Testis (tissue), 2 donors: ENCODE measurements at regions not wholly inside any gene's neighbourhood (a gene's known extent, or its start where the extent isn't known, plus 50 kb on each side); places are given as distances from the start of the nearest gene placed in this dataset.

Experiments
- DNase-seq: peaks from one replicate; pipeline ENCODE4 v3.0.0-alpha.2; 2019
- H3K27ac ChIP-seq, 2 donors: fragments of 200-600 bp; sonication (generic); one replicate each; pipeline ENCODE4 v1.5.1; 2019
- H3K27me3 ChIP-seq: fragments of 200-600 bp; sonication (generic); one replicate; pipeline ENCODE4 v1.5.1; 2019
- H3K36me3 ChIP-seq: fragments of 200-600 bp; sonication (generic); one replicate; pipeline ENCODE4 v1.5.1; 2017; ENCODE audit warnings: low read depth; ENCODE audit errors: missing control alignments
- H3K4me1 ChIP-seq: fragments of 200-600 bp; sonication (generic); one replicate; pipeline ENCODE4 v1.5.1; 2019
- H3K4me3 ChIP-seq, 2 donors: fragments of 200-600 bp; sonication (generic); one replicate each; pipeline ENCODE4 v1.5.1; 2017 to 2019
- H3K9me3 ChIP-seq: fragments of 200-600 bp; sonication (generic); one replicate; pipeline ENCODE4 v1.5.1; 2017
- CTCF ChIP-seq, 3 experiments: fragments of 450-650 bp in 2 of 3; fragments of 200-600 bp in 1 of 3; sonication (generic) in 1 of 3; IDR thresholded peaks; one replicate each; pipeline ENCODE4 v1.5.1; 2016 to 2019; ENCODE audit warnings: antibody characterized with exemption in 3 of 3, mild to moderate bottlenecking in 2 of 3, moderate library complexity in 1 of 3
- POLR2A ChIP-seq: fragments of 450-650 bp; IDR thresholded peaks from one replicate; pipeline ENCODE4 v1.6.1; 2017; ENCODE audit warnings: antibody characterized with exemption, mild to moderate bottlenecking, moderate library complexity
- WGBS, 2 donors: methylation state at CpG; one replicate each; pipeline ENCODE4 v1.1.5; 2018; 5-methylcytosine and 5-hydroxymethylcytosine counted together
- intact Hi-C: fragments of 100-400 bp; cut with DNase I; formaldehyde crosslinking; loops from one replicate; pipeline ENCODE4 v1.15.1; 2023; ENCODE audit warnings: low total_unique reads

GRCh38 chr18:66729442-66730239 is 125.8 kb upstream of the CDH19 start:
- Histone ChIP-seq H3K36me3 (no peaks in the 10 kb centered on the region), H3K4me3 (no peak overlapping the region), H3K27ac (peak overlapping the region; percentile 53 to 72), H3K9me3 (no peaks in the 10 kb centered on the region), H3K4me1 (peaks cover 19% of the 10 kb centered on the region), H3K27me3 (no peaks in the 10 kb centered on the region)
- intact Hi-C loops, result no loop called here
- TF ChIP-seq CTCF (IDR thresholded peaks at IDR 0.05), result no peak
- no peak for TF ChIP-seq POLR2A
- peak; percentile 32 for DNase-seq
- WGBS, 2 donors, result 43 to 44% methylated on average over 2 of the region's 2 CpGs

GRCh38 chr18:66728951-66729350 is 125.1 kb upstream of the CDH19 start:
- no peaks in the 10 kb centered on the region for H3K27me3 ChIP-seq
- 90 to 91% methylated on average over 5 of the region's 5 CpGs for WGBS, 2 donors
- no peaks in the 10 kb centered on the region for H3K36me3 ChIP-seq
- intact Hi-C loops, result no loop called here
- no peak overlapping the region for H3K4me3 ChIP-seq
- DNase-seq, result no peak
- peaks cover 20% of the 10 kb centered on the region for H3K4me1 ChIP-seq
- peak overlapping the region; percentile 10 to 72 for H3K27ac ChIP-seq
- H3K9me3 ChIP-seq, result no peaks in the 10 kb centered on the region
- TF ChIP-seq POLR2A (no peak), CTCF (IDR thresholded peaks at IDR 0.05) (no peak)

- no peak for DNase-seq
- Histone ChIP-seq H3K27me3 (no peaks in the 10 kb centered on the region), H3K27ac (no peak overlapping the region), H3K4me1 (peaks cover 27% of the 10 kb centered on the region), H3K36me3 (no peaks in the 10 kb centered on the region), H3K9me3 (no peaks in the 10 kb centered on the region), H3K4me3 (no peak overlapping the region)
- 91 to 93% methylated on average over 1 of the region's 1 CpG for WGBS, 2 donors
- TF ChIP-seq POLR2A (no peak), CTCF (IDR thresholded peaks at IDR 0.05) (no peak)
- intact Hi-C loops, result no loop called here
Measured at GRCh38 chr18:66727991-66728390, 124.1 kb upstream of the CDH19 start.

GRCh38 chr18:66724664-66725356 is 120.9 kb upstream of the CDH19 start:
- intact Hi-C loops, result no loop called here
- H3K27me3 ChIP-seq, result no peaks in the 10 kb centered on the region
- H3K36me3 ChIP-seq, result no peaks in the 10 kb centered on the region
- DNase-seq, result peak; percentile 38
- WGBS, 2 donors, result 35 to 51% methylated on average over 5 of the region's 5 CpGs
- H3K4me1 ChIP-seq, result peaks cover 23% of the 10 kb centered on the region
- no peak overlapping the region for H3K4me3 ChIP-seq
- TF ChIP-seq CTCF (IDR thresholded peaks at IDR 0.05) (no peak), POLR2A (no peak)
- H3K27ac ChIP-seq, result peak overlapping the region; percentile 52 to 73
- no peaks in the 10 kb centered on the region for H3K9me3 ChIP-seq
